ENCODE measurements at regions not wholly inside any gene's neighbourhood (a gene's known extent, or its start where the extent isn't known, plus 50 kb on each side); places are given as distances from the start of the nearest gene placed in this dataset.

DNA sequence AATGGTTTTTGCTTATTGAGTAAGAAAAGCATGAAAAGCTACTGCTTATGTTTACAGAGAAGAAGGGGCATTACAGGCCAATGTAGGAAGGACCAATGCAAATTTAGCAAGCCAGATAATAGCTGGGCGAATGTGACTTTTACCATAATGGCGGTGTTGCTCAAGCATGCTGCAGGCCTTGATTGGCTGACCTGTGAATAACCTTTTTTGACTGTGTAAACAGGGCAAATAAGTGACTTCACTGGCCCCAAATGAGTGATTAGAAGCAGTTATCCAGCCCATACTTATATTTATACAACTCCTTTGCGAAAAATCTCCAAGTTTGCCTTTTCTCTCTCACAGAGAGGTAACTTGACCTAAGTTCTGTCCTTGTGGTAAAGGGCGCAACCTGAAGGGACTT lies 146.9 kb downstream of the SP3 start:
- no peak overlapping the region for H3K27ac ChIP-seq (ENCODE audit: low read depth, low read length)
- H4K20me1 ChIP-seq (ENCODE audit: control insufficient read depth, insufficient read depth, low read depth, low read length), result no peaks in the 10 kb centered on the region
- no peaks in the 10 kb centered on the region for H3K4me1 ChIP-seq (ENCODE audit: control insufficient read depth, low read length)
- no peaks in the 10 kb centered on the region for H3K36me3 ChIP-seq (ENCODE audit: control insufficient read depth, low read length)
- H3K4me2 ChIP-seq (ENCODE audit: low read length), result no peak overlapping the region
- TF ChIP-seq EZH2phosphoT487 (IDR thresholded peaks at IDR 0.05; ENCODE audit: borderline replicate concordance, low read length), result no peak
- TF ChIP-seq, protein P1, sequence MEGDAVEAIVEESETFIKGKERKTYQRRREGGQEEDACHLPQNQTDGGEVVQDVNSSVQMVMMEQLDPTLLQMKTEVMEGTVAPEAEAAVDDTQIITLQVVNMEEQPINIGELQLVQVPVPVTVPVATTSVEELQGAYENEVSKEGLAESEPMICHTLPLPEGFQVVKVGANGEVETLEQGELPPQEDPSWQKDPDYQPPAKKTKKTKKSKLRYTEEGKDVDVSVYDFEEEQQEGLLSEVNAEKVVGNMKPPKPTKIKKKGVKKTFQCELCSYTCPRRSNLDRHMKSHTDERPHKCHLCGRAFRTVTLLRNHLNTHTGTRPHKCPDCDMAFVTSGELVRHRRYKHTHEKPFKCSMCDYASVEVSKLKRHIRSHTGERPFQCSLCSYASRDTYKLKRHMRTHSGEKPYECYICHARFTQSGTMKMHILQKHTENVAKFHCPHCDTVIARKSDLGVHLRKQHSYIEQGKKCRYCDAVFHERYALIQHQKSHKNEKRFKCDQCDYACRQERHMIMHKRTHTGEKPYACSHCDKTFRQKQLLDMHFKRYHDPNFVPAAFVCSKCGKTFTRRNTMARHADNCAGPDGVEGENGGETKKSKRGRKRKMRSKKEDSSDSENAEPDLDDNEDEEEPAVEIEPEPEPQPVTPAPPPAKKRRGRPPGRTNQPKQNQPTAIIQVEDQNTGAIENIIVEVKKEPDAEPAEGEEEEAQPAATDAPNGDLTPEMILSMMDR (IDR thresholded peaks at IDR 0.05; ENCODE audit: low read depth, low read length, poor library complexity, severe bottlenecking), result no peak
- no peaks in the 10 kb centered on the region for H3K9me3 ChIP-seq (ENCODE audit: control insufficient read depth, insufficient read depth, low read length)
- H3K4me3 ChIP-seq (ENCODE audit: low read length), result no peak overlapping the region
- peaks cover 10% of the 10 kb centered on the region for H3K27me3 ChIP-seq (ENCODE audit: control insufficient read depth, low read length)
- no peaks in the 10 kb centered on the region for H3F3A ChIP-seq (ENCODE audit: control insufficient read depth, insufficient read depth)
- H3K79me2 ChIP-seq (ENCODE audit: control insufficient read depth, low read length), result no peaks in the 10 kb centered on the region
- H3K9me2 ChIP-seq (replicated peaks; ENCODE audit: control insufficient read depth, low read length), result no peaks in the 10 kb centered on the region

DNA sequence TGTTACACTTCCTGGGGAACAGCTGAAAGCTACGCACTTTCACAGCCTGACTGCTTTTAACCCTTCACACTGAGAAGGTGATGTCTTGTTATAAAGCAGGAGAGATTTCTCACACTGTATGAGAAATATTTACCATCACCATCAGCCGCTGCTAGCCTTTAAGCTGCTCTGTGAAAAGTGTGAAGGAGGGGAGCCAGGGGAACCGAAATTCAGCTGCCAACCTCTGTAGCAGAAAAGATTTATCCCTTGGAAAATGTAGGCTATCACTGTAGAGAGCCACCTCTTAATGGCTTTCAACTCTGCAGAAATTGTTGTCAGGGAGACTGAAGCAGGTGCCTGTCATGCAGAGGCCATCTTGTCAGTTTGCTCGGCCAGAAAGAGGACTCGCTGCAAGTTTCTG lies 145.3 kb downstream of the SP3 start:
- Histone ChIP-seq H3K4me2 (ENCODE audit: low read length) (no peak overlapping the region), H3K9me3 (ENCODE audit: control insufficient read depth, insufficient read depth, low read length) (no peaks in the 10 kb centered on the region), H3K36me3 (ENCODE audit: control insufficient read depth, low read length) (no peaks in the 10 kb centered on the region), H3K4me3 (ENCODE audit: low read length) (no peak overlapping the region), H3K79me2 (ENCODE audit: control insufficient read depth, low read length) (no peaks in the 10 kb centered on the region), H3F3A (ENCODE audit: control insufficient read depth, insufficient read depth) (no peaks in the 10 kb centered on the region), H3K27me3 (ENCODE audit: control insufficient read depth, low read length) (peaks cover 13% of the 10 kb centered on the region), H3K27ac (ENCODE audit: low read depth, low read length) (no peak overlapping the region), H3K4me1 (ENCODE audit: control insufficient read depth, low read length) (no peaks in the 10 kb centered on the region), H4K20me1 (ENCODE audit: control insufficient read depth, insufficient read depth, low read depth, low read length) (no peaks in the 10 kb centered on the region), H3K9me2 (replicated peaks; ENCODE audit: control insufficient read depth, low read length) (no peaks in the 10 kb centered on the region)
- TF ChIP-seq, protein P1 (IDR thresholded peaks at IDR 0.05; ENCODE audit: low read depth, low read length, poor library complexity, severe bottlenecking), result no peak

DNA sequence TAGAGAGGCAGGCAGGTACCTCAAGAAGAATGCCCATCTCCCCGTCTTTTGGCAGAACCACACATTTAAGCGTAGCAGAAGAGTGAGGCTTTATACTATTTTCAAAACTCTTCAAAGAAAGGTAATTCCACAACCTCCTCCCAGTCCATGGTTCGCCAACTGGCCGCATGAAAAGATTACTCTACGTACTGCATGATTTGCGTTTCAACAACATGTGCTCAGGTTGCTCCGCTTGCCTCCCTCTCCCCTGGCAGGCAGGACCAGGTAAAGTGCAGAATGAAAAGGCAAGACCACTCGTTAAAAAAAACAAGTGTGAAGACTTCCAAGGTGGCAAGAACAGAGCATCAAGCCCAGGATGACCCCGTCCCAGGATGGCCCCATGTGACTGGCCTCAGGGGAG lies 143.7 kb downstream of the SP3 start:
- H3K4me2 ChIP-seq (ENCODE audit: low read length), result no peak overlapping the region
- no peaks in the 10 kb centered on the region for H3K9me3 ChIP-seq (ENCODE audit: control insufficient read depth, insufficient read depth, low read length)
- H3K27ac ChIP-seq (ENCODE audit: low read depth, low read length), result no peak overlapping the region
- H3K4me1 ChIP-seq (ENCODE audit: control insufficient read depth, low read length), result no peaks in the 10 kb centered on the region
- H3K79me2 ChIP-seq (ENCODE audit: control insufficient read depth, low read length), result no peaks in the 10 kb centered on the region
- no peaks in the 10 kb centered on the region for H3F3A ChIP-seq (ENCODE audit: control insufficient read depth, insufficient read depth)
- H3K4me3 ChIP-seq (ENCODE audit: low read length), result no peak overlapping the region
- peaks cover 18% of the 10 kb centered on the region for H3K27me3 ChIP-seq (ENCODE audit: control insufficient read depth, low read length)
- TF ChIP-seq EZH2phosphoT487 (IDR thresholded peaks at IDR 0.05; ENCODE audit: borderline replicate concordance, low read length), result no peak
- TF ChIP-seq, protein P1 (IDR thresholded peaks at IDR 0.05; ENCODE audit: low read depth, low read length, poor library complexity, severe bottlenecking), result no peak
- H3K36me3 ChIP-seq (ENCODE audit: control insufficient read depth, low read length), result no peaks in the 10 kb centered on the region
- H4K20me1 ChIP-seq (ENCODE audit: control insufficient read depth, insufficient read depth, low read depth, low read length), result no peaks in the 10 kb centered on the region
- H3K9me2 ChIP-seq (replicated peaks; ENCODE audit: control insufficient read depth, low read length), result no peaks in the 10 kb centered on the region
